GM23338 (cell line): ENCODE measurements at regions not wholly inside any gene's neighbourhood (a gene's known extent, or its start where the extent isn't known, plus 50 kb on each side); places are given as distances from the start of the nearest gene placed in this dataset.

Experiments
- ATAC-seq: fragments of 200-7000 bp; cut with Tn5 transposase; 3 replicates; pipeline ENCODE4 v1.9.1; 2020
- DNase-seq: peaks from one replicate; pipeline ENCODE4 v3.0.0-alpha.2; 2015; ENCODE audit warnings: low spot score
- H2AFZ ChIP-seq: fragments of 200-600 bp; sonication (generic); 2 replicates; pipeline ENCODE4 v1.8.0; 2016; ENCODE audit warnings: antibody characterized with exemption, mild to moderate bottlenecking, moderate library complexity
- H3F3A ChIP-seq: fragments of 200-600 bp; sonication (generic); replicated peaks from 2 replicates; pipeline ENCODE4 v1.8.0; 2017; ENCODE audit warnings: antibody characterized with exemption, mixed run types, low read depth
- H3K27ac ChIP-seq: fragments of 200-600 bp; sonication (generic); 2 replicates; pipeline ENCODE4 v1.6.1; 2016; ENCODE audit warnings: low read depth
- H3K27me3 ChIP-seq: fragments of 200-600 bp; sonication (generic); 2 replicates; pipeline ENCODE4 v1.8.0; 2016; ENCODE audit warnings: mild to moderate bottlenecking, mixed run types, moderate library complexity; ENCODE audit not compliant: insufficient read depth
- H3K36me3 ChIP-seq: fragments of 200-600 bp; sonication (generic); 2 replicates; pipeline ENCODE4 v1.8.0; 2016; ENCODE audit warnings: mild to moderate bottlenecking; ENCODE audit not compliant: insufficient read depth
- H3K4me1 ChIP-seq: fragments of 200-600 bp; sonication (generic); 2 replicates; pipeline ENCODE4 v1.8.0; 2016; ENCODE audit warnings: mild to moderate bottlenecking, moderate library complexity; ENCODE audit not compliant: insufficient read depth
- H3K4me2 ChIP-seq: fragments of 200-600 bp; sonication (generic); 2 replicates; pipeline ENCODE4 v1.7.1; 2017; ENCODE audit warnings: mixed run types
- H3K4me3 ChIP-seq: fragments of 200-600 bp; sonication (generic); 2 replicates; pipeline ENCODE4 v1.6.1; 2016; ENCODE audit warnings: mixed run types
- H3K79me2 ChIP-seq: fragments of 200-600 bp; sonication (generic); replicated peaks from 2 replicates; pipeline ENCODE4 v1.8.0; 2017; ENCODE audit warnings: mild to moderate bottlenecking; ENCODE audit not compliant: insufficient read depth
- H3K9me2 ChIP-seq: fragments of 200-600 bp; sonication (generic); 2 replicates; pipeline ENCODE4 v1.8.0; 2017; ENCODE audit not compliant: insufficient read depth
- H4K20me1 ChIP-seq: fragments of 200-600 bp; sonication (generic); replicated peaks from 2 replicates; pipeline ENCODE4 v1.8.0; 2017; ENCODE audit warnings: mild to moderate bottlenecking; ENCODE audit not compliant: insufficient read depth
- H3K27ac Mint-ChIP-seq: 2 replicates; pipeline ENCODE4 v1.8.0; 2020; ENCODE audit warnings: inconsistent platforms, mild to moderate bottlenecking, moderate library complexity, mixed read lengths
- H3K27me3 Mint-ChIP-seq: 3 replicates; pipeline ENCODE4 v1.8.0; 2022; ENCODE audit warnings: low read depth, mild to moderate bottlenecking, moderate library complexity, mixed read lengths, inconsistent platforms; ENCODE audit not compliant: insufficient read depth, poor library complexity
- H3K36me3 Mint-ChIP-seq: 3 replicates; pipeline ENCODE4 v1.8.0; 2021; ENCODE audit warnings: low read depth, mild to moderate bottlenecking, inconsistent platforms, moderate library complexity, mixed read lengths
- H3K4me1 Mint-ChIP-seq: 3 replicates; pipeline ENCODE4 v1.8.0; 2020; ENCODE audit warnings: mild to moderate bottlenecking, inconsistent platforms, mixed read lengths
- H3K4me3 Mint-ChIP-seq: 3 replicates; pipeline ENCODE4 v1.8.0; 2021; ENCODE audit warnings: moderate library complexity, mild to moderate bottlenecking, inconsistent platforms, mixed read lengths
- H3K9me3 Mint-ChIP-seq: 3 replicates; pipeline ENCODE4 v1.8.0; 2020; ENCODE audit warnings: moderate library complexity, mild to moderate bottlenecking, inconsistent platforms, mixed read lengths
- CREB1 ChIP-seq: fragments of 250-450 bp; sonication (Bioruptor Pico); IDR thresholded peaks from 2 replicates; pipeline ENCODE4 v1.5.0; 2020; ENCODE audit warnings: low read depth, mild to moderate bottlenecking, moderate library complexity
- CTCF ChIP-seq, 2 experiments: fragments of 200-600 bp in 1 of 2; sonication (generic) in 1 of 2; conservative IDR thresholded peaks; 2 replicates each; pipeline versions ENCODE4 v1.5.1 to v1.6.1; 2016 to 2017; ENCODE audit warnings: antibody characterized with exemption in 2 of 2, low read depth in 2 of 2, mild to moderate bottlenecking in 2 of 2, moderate library complexity in 1 of 2
- ETS1 ChIP-seq: IDR thresholded peaks from 2 replicates; pipeline ENCODE4 v1.6.1; 2016; ENCODE audit warnings: antibody characterized with exemption
- EZH2 ChIP-seq: fragments of 200-600 bp; sonication (generic); IDR thresholded peaks from one replicate; pipeline ENCODE4 v1.8.0; 2017; ENCODE audit warnings: antibody characterized with exemption, mild to moderate bottlenecking, low read depth; ENCODE audit not compliant: unreplicated experiment
- EZH2phosphoT487 ChIP-seq: fragments of 200-600 bp; sonication (generic); IDR thresholded peaks from one replicate; pipeline ENCODE4 v1.8.1; 2018; ENCODE audit warnings: antibody characterized with exemption; ENCODE audit not compliant: unreplicated experiment
- JUNB ChIP-seq: IDR thresholded peaks from one replicate; pipeline ENCODE4 v1.6.1; 2016; ENCODE audit warnings: antibody characterized with exemption; ENCODE audit not compliant: unreplicated experiment
- NANOG ChIP-seq: IDR thresholded peaks from 2 replicates; pipeline ENCODE4 v1.6.1; 2016; ENCODE audit warnings: antibody characterized with exemption, borderline replicate concordance
- POLR2AphosphoS5 ChIP-seq: IDR thresholded peaks from 2 replicates; pipeline ENCODE4 v1.6.1; 2016; ENCODE audit warnings: antibody characterized with exemption, low read depth
- REST ChIP-seq: IDR thresholded peaks from one replicate; pipeline ENCODE4 v1.6.1; 2018; ENCODE audit warnings: antibody characterized with exemption; ENCODE audit not compliant: unreplicated experiment
- STAT1 ChIP-seq: IDR thresholded peaks from one replicate; pipeline ENCODE4 v1.6.1; 2016; ENCODE audit warnings: antibody characterized with exemption; ENCODE audit not compliant: unreplicated experiment
- ZNF114 ChIP-seq: fragments of 250-450 bp; sonication (Bioruptor Pico); IDR thresholded peaks from 2 replicates; pipeline ENCODE4 v1.5.0; 2020; ENCODE audit warnings: mild to moderate bottlenecking, moderate library complexity
- ZNF331 ChIP-seq: fragments of 250-450 bp; sonication (Bioruptor Pico); IDR thresholded peaks from 2 replicates; pipeline ENCODE4 v1.5.0; 2020; ENCODE audit warnings: low read depth, mild to moderate bottlenecking, moderate library complexity
- ZNF462 ChIP-seq: fragments of 250-450 bp; sonication (Bioruptor Pico); IDR thresholded peaks from 2 replicates; pipeline ENCODE4 v1.5.0; 2020; ENCODE audit warnings: mild to moderate bottlenecking, moderate library complexity

GRCh38 chr2:122528958-122529705 lies 773.7 kb downstream of the TSN start:
- no peaks in the 10 kb centered on the region for H4K20me1 ChIP-seq
- ATAC-seq (no peak), DNase-seq (no peak)
- no peak overlapping the region for H3K4me3 Mint-ChIP-seq
- H3K27me3 Mint-ChIP-seq: no peaks in the 10 kb centered on the region
- H3K27ac Mint-ChIP-seq: no peak overlapping the region
- H3K4me3 ChIP-seq: no peak overlapping the region
- H3K36me3 Mint-ChIP-seq: no peaks in the 10 kb centered on the region; the same call in 2 of the 3 replicates
- no peak overlapping the region for H3K4me2 ChIP-seq
- peak overlapping the region; percentile 56; the same call in 1 of the 2 replicates for H2AFZ ChIP-seq
- no peaks in the 10 kb centered on the region for H3K36me3 ChIP-seq
- H3K4me1 ChIP-seq: peaks cover 8% of the 10 kb centered on the region
- no peaks in the 10 kb centered on the region for H3K9me3 Mint-ChIP-seq
- TF ChIP-seq EZH2phosphoT487: no peak
- TF ChIP-seq ZNF331 (CRISPR knock-in tag): no peak
- no peak for TF ChIP-seq CREB1 (CRISPR knock-in tag)
- TF ChIP-seq CTCF (conservative IDR thresholded peaks at IDR 0.05; ENCODE audit: low read depth in 2 of 2): no peak
- TF ChIP-seq ETS1: no peak
- TF ChIP-seq EZH2: no peak
- TF ChIP-seq JUNB: no peak
- no peak for TF ChIP-seq ZNF462 (CRISPR knock-in tag)
- no peak for TF ChIP-seq ZNF114 (CRISPR knock-in tag)
- TF ChIP-seq REST: no peak
- no peak for TF ChIP-seq NANOG
- no peak for TF ChIP-seq STAT1
- TF ChIP-seq POLR2AphosphoS5: no peak
- H3K27me3 ChIP-seq: no peaks in the 10 kb centered on the region
- no peak overlapping the region for H3K27ac ChIP-seq
- no peaks in the 10 kb centered on the region for H3K79me2 ChIP-seq
- no peaks in the 10 kb centered on the region for H3F3A ChIP-seq
- H3K9me2 ChIP-seq: 0 out of 2 replicates have a peak, but pooled peaks cover 9% of the 10 kb centered on the region
- peaks cover 6% of the 10 kb centered on the region for H3K4me1 Mint-ChIP-seq
